GM21515 (cell line): ENCODE measurements at regions not wholly inside any gene's neighbourhood (a gene's known extent, or its start where the extent isn't known, plus 50 kb on each side); places are given as distances from the start of the nearest gene placed in this dataset.
"Not testable (repeated sequence)": the region's sequence is repeated elsewhere in the genome, so short reads cannot be mapped to it uniquely, and the experiment has no call there.

Experiments used
- ATAC-seq: cut with Tn5 transposase; IDR thresholded peaks from one replicate; pipeline ENCODE4 v1.9.1; 2021; ENCODE audit not compliant: unreplicated experiment

- ATAC-seq, result no peak
Observed at GRCh38 chr12:131529196-131530040, 181.5 kb upstream of the SFSWAP start.

GRCh38 chr12:131530041-131530332 lies 180.9 kb upstream of the SFSWAP start:
- ATAC-seq, result no peak

GRCh38 chr12:131530422-131530821 lies 180.5 kb upstream of the SFSWAP start:
- ATAC-seq, result no peak

- ATAC-seq, result no peak
Observed at GRCh38 chr12:131533139-131533538, 177.8 kb upstream of the SFSWAP start.

- no peak for ATAC-seq
Observed at GRCh38 chr12:131535779-131536178, 175.1 kb upstream of the SFSWAP start.

GRCh38 chr12:131536337-131536736 lies 174.6 kb upstream of the SFSWAP start:
- no peak for ATAC-seq

GRCh38 chr12:131536766-131537165 lies 174.1 kb upstream of the SFSWAP start:
- no peak for ATAC-seq

GRCh38 chr12:131537267-131537958 lies 173.5 kb upstream of the SFSWAP start:
- no peak for ATAC-seq

GRCh38 chr12:131539381-131539780 lies 171.5 kb upstream of the SFSWAP start:
- no peak for ATAC-seq

GRCh38 chr12:131540138-131540623 lies 170.7 kb upstream of the SFSWAP start:
- ATAC-seq, result no peak

GRCh38 chr12:131541512-131541911 lies 169.4 kb upstream of the SFSWAP start:
- ATAC-seq, result not testable (repeated sequence)

GRCh38 chr12:131542351-131542750 lies 168.5 kb upstream of the SFSWAP start:
- ATAC-seq, result no peak

- ATAC-seq, result no peak
Observed at GRCh38 chr12:131543040-131543439, 167.8 kb upstream of the SFSWAP start.

GRCh38 chr12:131547555-131547954 lies 163.3 kb upstream of the SFSWAP start:
- ATAC-seq, result no peak

- no peak for ATAC-seq
Observed at GRCh38 chr12:131550121-131550520, 160.8 kb upstream of the SFSWAP start.

GRCh38 chr12:131551675-131552491 lies 159.0 kb upstream of the SFSWAP start:
- ATAC-seq, result no peak

GRCh38 chr12:131552492-131552863 lies 158.4 kb upstream of the SFSWAP start:
- no peak for ATAC-seq

GRCh38 chr12:131553096-131553777 lies 157.7 kb upstream of the SFSWAP start:
- no peak for ATAC-seq

- ATAC-seq, result no peak
Observed at GRCh38 chr12:131555197-131555846, 155.6 kb upstream of the SFSWAP start.

- ATAC-seq, result no peak
Observed at GRCh38 chr12:131555866-131556265, 155.0 kb upstream of the SFSWAP start.
